NCI-H510A treated with DMSO at 0.1 percent for 48 hours (cell line): ENCODE measurements at regions not wholly inside any gene's neighbourhood (a gene's known extent, or its start where the extent isn't known, plus 50 kb on each side); places are given as distances from the start of the nearest gene placed in this dataset.
"Not testable (repeated sequence)": the region's sequence is repeated elsewhere in the genome, so short reads cannot be mapped to it uniquely, and the experiment has no call there.

Experiments
- DNase-seq: peaks from one replicate; lab custom pipeline; 2025; lab: John Stamatoyannopoulos, UW

DNA sequence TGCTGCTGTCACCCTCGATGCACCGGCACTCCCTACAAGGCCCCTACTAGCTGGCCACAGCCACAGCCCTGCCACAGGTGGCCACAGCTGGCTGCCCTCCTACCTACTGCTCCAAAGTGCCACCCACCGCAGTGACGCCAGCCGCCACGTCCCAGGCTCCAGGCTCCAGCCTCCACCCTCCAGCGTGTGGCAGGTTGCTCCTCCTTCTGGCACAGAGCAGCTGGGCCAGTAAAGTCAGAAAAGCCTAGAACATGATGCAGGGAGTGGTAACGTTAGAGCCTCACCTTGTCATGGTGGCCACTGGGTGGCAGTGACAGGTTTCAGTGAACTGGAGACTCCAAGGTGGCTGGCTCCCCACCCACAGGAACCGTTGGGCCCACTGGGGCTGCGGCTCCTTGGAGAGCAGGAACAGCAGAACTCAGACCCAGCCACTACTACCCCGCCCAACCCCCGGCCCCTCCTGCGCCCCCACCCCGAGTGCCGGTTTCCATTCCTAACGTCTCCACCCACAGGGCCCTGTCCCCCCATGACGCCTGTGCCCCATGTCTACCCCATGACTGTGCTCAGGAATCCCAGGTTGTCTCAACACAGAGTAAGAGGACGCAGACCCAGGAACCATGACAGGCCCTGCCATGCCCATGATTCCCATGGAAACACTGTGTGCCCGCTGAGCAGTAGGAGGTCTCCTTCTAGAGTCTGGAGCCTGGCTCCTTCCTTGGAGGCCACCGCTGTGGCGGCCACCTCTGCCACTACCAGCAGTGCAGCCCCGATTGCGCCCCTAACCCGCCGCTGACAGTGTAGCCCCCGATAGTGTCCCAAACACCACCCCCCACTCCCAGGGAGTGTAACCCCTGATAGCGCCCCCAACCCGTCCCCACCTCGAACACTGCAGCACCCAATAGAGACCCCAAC is 52.3 kb upstream of the ZNF33B start:
- peak; percentile 6 for DNase-seq

DNA sequence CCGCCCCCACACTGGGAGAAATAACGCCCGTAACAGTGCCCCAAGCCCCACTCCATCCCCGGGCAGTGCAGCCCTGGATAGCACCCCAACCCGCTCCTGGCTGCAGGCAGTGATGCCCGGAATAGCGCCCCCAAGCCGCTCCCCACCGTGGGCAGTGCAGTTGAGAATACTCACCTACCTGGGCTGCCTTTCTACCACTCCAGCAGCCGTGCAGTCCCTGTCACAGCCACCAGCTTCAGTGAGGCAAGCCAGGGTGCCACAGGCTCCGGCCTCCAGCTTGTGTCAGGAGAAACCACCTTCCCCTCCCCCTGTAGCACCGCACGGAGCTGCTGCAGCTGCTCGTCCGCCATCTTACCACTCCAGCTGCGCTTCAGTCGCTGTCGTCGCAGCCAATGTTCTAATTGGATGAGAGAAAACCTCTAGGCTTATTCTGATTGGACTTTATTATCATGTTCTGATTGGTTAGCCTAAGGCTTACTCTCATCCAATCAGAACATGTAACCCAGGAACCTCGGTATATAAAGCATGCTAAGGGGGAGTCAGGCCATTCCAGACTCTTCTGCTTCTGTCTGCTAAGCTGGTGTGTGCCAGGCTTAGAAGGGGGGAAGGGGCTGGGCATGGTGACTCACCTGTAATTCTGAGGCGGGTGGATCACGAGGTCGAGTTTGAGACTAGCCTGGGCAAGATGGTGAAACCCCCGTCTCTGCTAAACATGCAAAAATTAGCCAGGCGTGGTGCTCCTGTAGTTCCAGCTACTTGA is 53.2 kb upstream of the ZNF33B start:
- peak; percentile 65 for DNase-seq

DNA sequence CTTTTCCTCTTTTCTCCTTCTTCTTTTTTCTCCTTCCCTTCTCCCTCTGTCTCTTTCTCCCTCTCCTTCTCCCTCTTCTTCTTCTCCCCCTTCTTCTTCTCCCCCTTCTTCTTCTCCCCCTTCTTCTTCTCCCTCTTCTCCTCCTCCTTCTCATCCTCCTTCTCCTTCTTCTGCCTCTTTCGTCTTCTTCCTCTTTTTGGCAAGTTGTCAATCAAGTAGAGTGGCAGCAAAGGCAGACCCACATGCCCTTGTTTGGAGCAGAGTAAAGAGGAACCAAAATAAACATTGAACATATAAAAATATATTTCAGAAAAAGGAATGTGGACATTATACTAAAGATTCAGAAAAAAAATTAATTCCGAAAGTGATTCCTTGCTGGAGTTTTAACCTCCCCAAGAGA is 59.6 kb upstream of the ZNF33B start:
- DNase-seq = no peak

DNA sequence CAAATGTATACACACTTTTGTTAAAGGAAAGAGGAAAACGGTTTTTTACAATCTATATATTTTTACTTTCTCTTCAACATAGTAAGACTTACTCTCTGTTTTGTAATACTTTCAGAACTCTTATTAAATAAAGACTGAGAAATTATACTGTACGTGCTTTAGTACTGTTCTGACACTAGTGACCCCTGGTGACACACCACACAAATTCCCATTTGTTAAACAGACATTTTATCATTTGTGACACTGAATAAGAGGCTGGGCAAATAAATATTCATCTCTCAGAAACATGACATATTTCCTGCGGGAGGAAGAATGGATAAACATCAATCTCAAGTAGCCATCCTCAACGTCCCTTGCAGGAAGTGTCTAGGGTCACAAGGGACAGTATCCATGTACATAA is 68.9 kb upstream of the ZNF33B start:
- DNase-seq = no peak

DNA sequence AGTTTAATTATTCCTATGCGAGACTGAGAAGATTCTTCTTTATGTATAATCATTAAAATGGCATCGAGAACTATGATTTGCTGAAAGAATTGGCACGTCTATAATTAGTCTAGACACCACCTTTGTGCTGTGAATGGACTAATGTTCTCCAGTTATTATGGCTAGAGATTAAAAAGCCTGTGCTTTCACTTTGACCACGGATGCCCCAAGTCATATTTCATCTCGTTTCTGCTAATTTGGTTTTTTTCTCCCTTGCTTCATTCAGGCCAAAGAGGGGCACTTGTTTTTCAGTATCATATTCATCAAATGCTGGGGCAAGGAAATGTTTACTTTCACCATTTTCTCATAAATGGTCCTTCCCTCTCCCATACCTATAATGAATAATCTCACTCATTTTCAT is 63.3 kb upstream of the BMS1 start:
- DNase-seq = not testable (repeated sequence)

DNA sequence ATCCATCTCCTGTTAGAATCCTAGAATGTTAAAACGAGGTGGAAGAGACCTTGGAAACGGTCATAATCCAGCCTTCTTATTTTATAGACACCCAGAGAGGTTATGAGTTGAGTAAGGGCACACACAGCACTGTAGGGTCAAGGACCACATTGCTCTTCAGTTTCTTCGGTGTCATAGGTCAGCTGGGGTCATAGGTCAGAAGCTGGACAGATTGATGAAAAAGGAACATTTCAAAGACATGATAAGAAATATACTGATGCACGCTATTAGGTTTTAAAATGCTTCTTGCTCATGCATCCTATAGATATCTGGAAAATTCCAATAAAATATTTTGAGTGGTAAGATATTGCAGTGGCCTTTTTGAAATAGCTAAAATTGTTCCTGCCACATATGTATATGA is 60.0 kb upstream of the BMS1 start:
- no peak for DNase-seq

DNA sequence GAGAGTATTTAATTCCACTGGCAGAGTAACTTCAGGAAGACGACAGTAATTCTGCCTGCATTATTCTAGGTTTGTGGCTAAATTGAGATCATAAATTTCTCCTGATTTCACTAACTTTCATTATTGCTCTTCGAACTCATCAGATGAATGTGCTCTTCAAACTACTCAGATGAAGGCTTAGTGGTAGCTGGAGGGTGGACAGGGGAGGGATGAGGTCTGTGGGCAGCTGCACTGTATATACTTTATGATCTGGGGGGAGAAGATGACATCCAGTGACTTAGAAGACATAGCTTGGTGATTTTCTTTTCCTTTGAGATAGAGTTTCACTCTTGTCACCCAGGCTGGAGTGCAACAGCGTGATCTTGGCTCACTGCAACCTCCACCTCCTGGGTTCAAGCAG is 59.0 kb upstream of the BMS1 start:
- not testable (repeated sequence) for DNase-seq

DNA sequence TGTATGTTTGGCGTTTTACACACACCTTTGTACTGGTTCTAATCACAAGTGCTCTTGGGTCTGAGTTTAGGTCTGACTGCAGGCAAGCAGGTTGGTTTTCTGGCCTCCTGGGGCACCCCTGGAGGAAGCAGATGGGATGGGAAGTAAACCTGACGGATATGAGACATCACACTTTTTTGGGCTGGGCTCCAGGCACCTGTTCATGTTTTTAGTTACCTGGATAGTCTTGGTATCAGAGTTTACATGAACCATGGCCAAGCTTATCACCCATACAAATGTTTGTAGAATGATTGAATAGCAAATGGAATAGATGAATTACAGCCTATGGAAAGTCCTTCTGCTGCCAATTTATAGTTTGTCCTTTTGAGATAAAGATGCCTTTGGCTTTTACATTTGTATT is 57.9 kb upstream of the BMS1 start:
- DNase-seq = not testable (repeated sequence)

DNA sequence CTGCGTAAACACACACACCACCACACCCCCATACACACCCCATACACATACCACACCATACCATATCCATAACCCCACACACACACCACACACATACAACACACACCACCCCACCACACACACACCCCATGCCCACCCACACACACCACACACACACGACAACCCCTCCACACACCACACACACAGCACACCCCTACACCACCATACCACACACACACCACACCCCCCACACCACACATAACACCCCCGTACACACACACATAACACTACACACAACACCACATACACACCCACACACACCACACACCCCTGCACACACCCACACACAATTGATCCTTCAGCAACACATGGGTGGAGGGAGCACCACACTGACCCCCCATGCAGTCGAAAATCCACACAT is 50.3 kb upstream of the BMS1 start:
- DNase-seq = no peak
